Activated CD8-positive, alpha-beta memory T cell treated with anti-CD3 and anti-CD28 coated beads for 24 hours (primary cell): ENCODE measurements at regions not wholly inside any gene's neighbourhood (a gene's known extent, or its start where the extent isn't known, plus 50 kb on each side); places are given as distances from the start of the nearest gene placed in this dataset.

Experiments
- DNase-seq: peaks from one replicate; pipeline ENCODE4 v3.0.0-alpha.2; 2020

DNA sequence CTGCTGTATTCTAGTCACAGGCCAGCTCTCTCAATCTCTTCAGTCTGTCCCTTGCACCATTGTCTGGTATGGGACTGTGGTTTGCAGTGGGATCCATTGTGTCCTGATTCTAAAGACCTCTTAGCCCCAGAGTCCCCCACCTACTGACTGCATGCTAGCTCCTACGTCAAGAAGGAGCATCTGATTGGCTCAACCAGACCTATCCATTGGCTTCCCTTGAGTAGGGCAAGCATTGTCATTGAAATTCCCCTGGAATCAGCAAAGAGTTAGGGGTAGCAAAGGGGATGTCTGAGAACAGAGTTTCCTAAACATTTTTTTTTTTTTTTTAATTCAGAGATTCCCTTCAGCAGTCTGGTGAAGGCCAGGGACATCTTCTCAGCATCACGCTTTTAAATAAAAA is 175.3 kb upstream of the MPHOSPH6 start:
- DNase-seq = no peak

GRCh38 chr16:82344157-82344556 is 174.1 kb upstream of the MPHOSPH6 start:
- no peak for DNase-seq

DNA sequence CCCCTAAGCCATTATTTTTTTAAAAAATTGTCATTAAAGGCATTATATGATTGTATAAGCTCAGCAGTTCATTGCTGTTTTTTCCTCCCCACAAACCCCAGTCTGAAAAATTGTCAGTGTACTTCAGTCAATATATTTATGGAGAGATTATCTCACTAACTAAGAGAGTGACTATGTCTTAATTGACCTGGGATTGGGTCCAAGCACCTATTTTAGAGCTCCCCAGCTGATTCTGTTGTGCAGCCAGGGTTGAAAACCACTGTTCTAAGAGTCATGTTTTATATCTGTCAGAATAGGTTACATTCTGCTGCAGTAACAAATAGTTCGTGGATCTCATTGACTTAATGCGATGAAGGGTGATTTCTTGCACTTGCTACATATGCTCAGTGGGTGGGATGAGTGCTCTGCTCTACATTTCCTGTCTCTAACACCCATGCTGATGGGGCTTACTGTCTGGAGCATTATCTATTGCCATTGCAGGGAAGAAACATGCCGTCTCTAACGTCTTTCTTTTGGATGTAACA is 171.2 kb upstream of the MPHOSPH6 start:
- no peak for DNase-seq

DNA sequence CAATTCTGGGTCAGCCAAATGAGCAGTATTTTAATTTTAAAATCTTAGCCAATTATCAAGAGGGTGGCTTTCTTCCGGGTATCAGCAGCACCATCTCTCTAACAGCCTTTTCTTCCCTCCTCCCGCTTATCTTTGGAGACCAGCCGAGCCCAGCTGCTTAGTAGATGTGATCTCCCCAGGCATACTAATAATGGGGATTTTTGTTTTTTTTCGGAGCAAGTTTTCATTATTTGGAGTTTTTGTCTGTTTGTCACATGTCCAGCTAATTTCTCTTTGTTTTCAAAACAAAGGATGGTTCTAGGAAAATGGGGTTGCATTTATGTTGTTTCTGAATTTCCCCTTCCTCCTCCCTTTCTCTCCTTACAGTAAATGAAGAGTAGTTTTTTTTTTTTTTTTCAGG is 170.5 kb upstream of the MPHOSPH6 start:
- DNase-seq = no peak

DNA sequence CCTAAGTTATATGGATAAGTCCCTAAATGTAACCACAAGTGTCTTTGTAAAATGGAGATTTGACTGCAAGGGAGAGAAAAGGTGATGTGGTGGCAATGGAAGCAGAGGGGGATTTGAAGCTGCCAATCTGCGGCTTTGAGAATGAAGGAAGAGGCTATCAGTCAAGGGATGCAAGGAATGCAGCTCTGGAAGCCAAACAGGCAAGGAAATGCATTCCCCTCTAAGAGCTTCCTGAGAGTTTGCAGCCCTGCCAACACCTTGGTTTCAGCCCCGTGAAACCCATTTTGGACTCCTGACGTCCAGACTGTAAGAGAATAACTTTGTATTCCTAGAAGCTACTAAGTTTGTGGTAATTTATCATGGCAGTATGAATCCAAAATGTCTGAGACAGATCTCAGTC is 167.3 kb upstream of the MPHOSPH6 start:
- DNase-seq = no peak

DNA sequence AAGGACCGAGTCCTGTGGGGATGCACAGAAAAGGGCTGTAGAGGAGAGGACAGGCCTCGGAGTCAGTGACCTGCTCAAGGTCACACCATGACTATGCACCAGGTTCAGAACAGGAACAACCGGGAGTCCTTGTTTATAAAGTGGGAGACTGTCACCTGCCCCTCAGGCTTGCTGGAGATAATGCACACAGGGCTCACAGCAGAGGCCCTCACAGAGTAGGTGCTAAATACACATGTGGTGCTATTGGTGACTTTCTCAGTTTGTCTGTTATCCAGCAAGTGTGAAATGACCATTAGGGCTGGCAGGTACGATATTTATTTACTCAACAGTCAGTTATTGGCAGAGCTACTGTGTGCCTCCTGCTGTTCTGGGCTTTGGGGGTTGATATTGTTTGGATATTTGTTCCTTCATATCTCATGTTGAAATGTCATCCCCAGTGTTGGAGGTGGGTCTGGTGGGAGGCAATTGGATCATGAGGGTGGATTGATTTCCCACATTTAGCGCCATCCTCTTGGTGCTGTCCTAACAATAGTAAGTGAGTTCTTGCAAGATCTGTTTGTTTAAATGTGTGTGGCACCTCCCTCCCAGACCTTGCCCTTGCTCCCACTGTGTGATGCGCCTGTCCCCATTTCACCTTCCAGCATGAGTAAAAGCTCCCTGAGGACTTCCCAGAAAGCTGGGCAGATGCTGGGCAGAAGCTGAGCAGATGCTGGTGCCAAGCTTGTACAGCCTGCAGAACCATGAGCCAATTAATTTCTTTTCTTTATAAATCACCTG is 162.1 kb upstream of the MPHOSPH6 start:
- no peak for DNase-seq

DNA sequence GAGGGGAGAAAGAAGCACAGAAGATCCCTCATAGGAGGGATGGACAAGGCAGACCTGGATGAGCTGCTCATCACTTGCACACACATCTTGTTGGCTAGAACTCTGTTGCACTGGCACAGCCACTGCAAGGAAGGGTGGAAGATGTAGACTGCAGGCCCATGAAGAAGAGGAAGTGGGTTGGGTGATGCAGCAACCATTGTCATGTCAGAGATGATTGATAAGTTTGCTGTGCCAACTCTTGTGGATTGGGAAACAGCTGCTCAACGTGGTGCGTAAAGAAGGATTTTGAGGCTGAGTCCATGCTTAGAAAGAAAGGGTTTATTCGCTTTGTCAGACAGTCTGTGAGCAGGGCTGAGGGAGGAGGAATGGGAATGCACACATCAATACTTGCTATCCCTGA is 161.4 kb upstream of the MPHOSPH6 start:
- DNase-seq = no peak

- no peak for DNase-seq
These were observed 159.6 kb upstream of the MPHOSPH6 start for GRCh38 chr16:82329504-82330192.

GRCh38 chr16:82328881-82329469 is 159.0 kb upstream of the MPHOSPH6 start:
- DNase-seq = no peak

DNA sequence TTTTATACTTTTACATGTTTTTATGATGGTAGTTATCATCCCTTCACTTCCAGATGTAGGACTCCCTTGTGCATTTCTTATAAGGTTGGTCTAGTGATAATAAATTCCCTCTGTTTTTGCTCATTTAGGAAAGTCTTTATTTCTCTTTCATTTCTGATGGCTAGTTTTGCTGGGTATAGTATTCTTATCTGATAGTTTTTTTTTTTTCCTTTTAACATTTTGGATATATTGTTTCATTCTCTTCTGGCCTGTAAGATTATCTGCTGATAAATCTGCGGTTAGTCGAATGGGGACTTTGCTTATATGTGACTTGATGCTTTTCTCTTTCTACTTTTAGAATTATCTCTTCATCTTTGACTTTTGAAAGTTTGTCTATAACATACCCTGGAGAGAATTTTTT is 153.1 kb upstream of the MPHOSPH6 start:
- DNase-seq = no peak

- no peak for DNase-seq
These were observed 152.2 kb upstream of the MPHOSPH6 start for GRCh38 chr16:82322177-82322576.

GRCh38 chr16:82319038-82319437 is 149.0 kb upstream of the MPHOSPH6 start:
- no peak for DNase-seq

GRCh38 chr16:82317411-82318167 is 147.6 kb upstream of the MPHOSPH6 start:
- no peak for DNase-seq

DNA sequence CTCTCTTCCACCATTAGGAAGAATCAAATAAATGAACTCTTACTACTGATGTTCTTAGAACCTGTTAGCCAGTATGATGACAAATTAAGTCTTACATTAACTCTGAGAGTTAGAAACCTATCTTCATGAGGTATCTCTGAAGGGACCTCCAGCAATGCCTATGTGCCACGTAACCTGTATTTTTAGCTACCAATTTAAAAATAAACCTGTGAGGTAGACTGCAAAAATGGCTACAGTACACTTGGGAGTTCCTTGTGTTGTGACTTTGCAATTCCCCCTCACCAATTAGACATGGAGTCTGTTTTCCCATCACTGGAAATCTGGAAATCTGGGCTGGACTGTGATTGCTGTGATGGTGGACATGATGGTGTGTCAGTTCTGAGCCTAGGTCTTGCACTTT is 143.7 kb upstream of the MPHOSPH6 start:
- DNase-seq = no peak

DNA sequence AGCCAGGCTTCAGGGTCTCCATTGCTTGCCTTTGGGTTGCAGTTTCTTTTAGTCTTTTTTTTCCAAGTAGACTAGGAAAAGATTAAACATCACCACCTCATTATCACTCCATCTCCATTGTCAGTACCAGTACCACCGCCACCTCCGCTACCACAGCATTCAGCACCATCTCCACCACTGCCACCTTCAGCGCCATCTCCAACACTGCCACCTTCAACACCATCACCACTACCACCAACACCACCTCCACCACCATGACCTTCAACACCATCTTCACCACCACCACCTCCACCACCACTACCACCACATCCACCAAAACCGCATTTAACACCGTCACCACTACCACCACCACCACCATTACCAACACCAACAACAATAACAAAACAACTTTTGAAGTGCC is 141.5 kb upstream of the MPHOSPH6 start:
- no peak for DNase-seq

GRCh38 chr16:82302042-82302727 is 132.2 kb upstream of the MPHOSPH6 start:
- no peak for DNase-seq

DNA sequence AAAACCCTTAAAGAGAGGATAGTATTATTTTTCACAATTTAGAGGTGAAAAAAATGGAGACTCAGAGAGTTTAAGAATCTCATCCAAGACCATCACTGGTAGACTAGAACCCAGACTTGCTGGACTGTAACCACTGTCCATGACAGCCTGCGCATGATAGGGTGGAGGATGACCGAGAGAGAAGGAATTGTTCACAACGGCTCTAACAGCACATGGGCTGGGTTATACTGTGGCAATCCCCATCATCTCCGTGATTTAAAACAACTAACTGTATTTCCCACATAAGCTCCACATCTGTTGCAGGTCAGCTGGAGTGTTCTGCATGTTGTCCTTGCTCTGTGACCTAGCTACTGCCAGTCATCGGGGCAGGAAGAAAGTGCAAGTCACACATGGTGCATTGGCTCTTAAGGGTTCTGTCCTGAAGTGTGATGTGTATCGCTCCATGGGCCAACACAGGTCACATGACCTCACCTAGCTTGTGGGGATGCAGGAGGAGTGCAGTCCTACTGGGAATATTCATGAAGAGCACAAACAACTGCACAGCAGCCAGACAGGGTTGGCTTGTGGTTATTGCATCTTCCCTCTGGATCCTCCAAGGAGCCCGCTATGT is 131.2 kb upstream of the MPHOSPH6 start:
- DNase-seq = no peak

GRCh38 chr16:82300374-82300951 is 130.4 kb upstream of the MPHOSPH6 start:
- no peak for DNase-seq

DNA sequence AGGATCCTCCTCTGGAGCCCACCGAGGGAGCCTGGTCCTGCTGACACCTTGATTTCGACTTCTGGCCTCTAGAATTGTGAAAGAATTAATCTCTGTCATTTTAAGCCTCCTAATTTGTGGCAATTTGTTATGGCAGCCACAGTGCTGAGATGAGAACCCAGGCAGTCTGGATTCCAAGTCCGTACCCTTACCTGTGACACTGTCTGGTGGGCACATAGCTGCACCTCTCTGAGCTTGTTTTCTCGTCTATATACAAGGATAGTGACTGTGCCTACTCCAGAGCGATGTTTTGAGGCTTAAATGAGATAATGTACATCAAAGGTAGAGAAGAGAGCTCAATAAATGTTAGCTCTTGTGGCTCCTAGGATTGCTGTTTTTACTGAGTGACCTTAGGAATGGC is 128.4 kb upstream of the MPHOSPH6 start:
- no peak for DNase-seq

- no peak for DNase-seq
These were observed 125.5 kb upstream of the MPHOSPH6 start for GRCh38 chr16:82295290-82296201.

- DNase-seq = no peak
These were observed 123.6 kb upstream of the MPHOSPH6 start for GRCh38 chr16:82293671-82294070.
